SU-DHL-6 (cell line): ENCODE measurements at regions not wholly inside any gene's neighbourhood (a gene's known extent, or its start where the extent isn't known, plus 50 kb on each side); places are given as distances from the start of the nearest gene placed in this dataset.

Source experiments
- H2AFZ ChIP-seq: fragments of 200-600 bp; sonication (generic); 2 replicates; pipeline ENCODE4 v1.6.1; 2014; ENCODE audit warnings: low read depth, mild to moderate bottlenecking, moderate library complexity, mixed read lengths, antibody characterized with exemption, low read length; ENCODE audit not compliant: severe bottlenecking
- H3F3A ChIP-seq: fragments of 200-600 bp; shearing (Covaris generic); 2 replicates; pipeline ENCODE4 v1.6.0; 2016; ENCODE audit warnings: antibody characterized with exemption, mild to moderate bottlenecking; ENCODE audit not compliant: insufficient read depth
- H3K27ac ChIP-seq: fragments of 200-600 bp; sonication (generic); 2 replicates; pipeline ENCODE4 v1.5.1; 2016; ENCODE audit warnings: low read depth, mild to moderate bottlenecking, low read length, moderate library complexity, mixed read lengths
- H3K27me3 ChIP-seq: fragments of 200-600 bp; sonication (generic), shearing (Covaris generic); 2 replicates; pipeline ENCODE4 v1.6.0; 2014; ENCODE audit warnings: mild to moderate bottlenecking, low read length
- H3K36me3 ChIP-seq: fragments of 200-600 bp; sonication (generic); 2 replicates; pipeline ENCODE4 v1.6.1; 2014; ENCODE audit warnings: mild to moderate bottlenecking, low read length, mixed read lengths
- H3K4me2 ChIP-seq: fragments of 300-600, 200-600 bp; shearing (Covaris generic), sonication (generic); 2 replicates; pipeline ENCODE4 v1.6.0; 2014; ENCODE audit warnings: low read length, low read depth, mild to moderate bottlenecking; ENCODE audit not compliant: poor library complexity, severe bottlenecking
- H3K4me3 ChIP-seq: fragments of 200-600 bp; sonication (generic); 2 replicates; pipeline ENCODE4 v1.5.1; 2014; ENCODE audit warnings: antibody characterized with exemption, low read length, mild to moderate bottlenecking, mixed read lengths; ENCODE audit not compliant: insufficient read depth, poor library complexity, severe bottlenecking
- H3K79me2 ChIP-seq: fragments of 200-600 bp; sonication (generic); 2 replicates; pipeline ENCODE4 v1.6.1; 2014; ENCODE audit warnings: mild to moderate bottlenecking, low read length, moderate library complexity; ENCODE audit not compliant: insufficient read depth
- H3K9ac ChIP-seq: fragments of 200-600 bp; sonication (generic); 2 replicates; pipeline ENCODE4 v1.7.0; 2014; ENCODE audit warnings: mild to moderate bottlenecking, low read length
- H3K9me2 ChIP-seq: fragments of 200-600 bp; sonication (generic); replicated peaks from 2 replicates; pipeline ENCODE4 v1.6.1; 2014; ENCODE audit warnings: low read length; ENCODE audit not compliant: insufficient read depth
- H3K9me3 ChIP-seq: fragments of 200-600 bp; sonication (generic); 2 replicates; pipeline ENCODE4 v1.6.1; 2014; ENCODE audit warnings: low read length, mixed read lengths; ENCODE audit not compliant: insufficient read depth
- H4K20me1 ChIP-seq: fragments of 200-600 bp; sonication (generic); 2 replicates; pipeline ENCODE4 v1.6.1; 2014; ENCODE audit warnings: low read depth, mild to moderate bottlenecking, antibody characterized with exemption, low read length, moderate library complexity, mixed read lengths
- EZH2phosphoT487 ChIP-seq: fragments of 200-600 bp; sonication (generic), shearing (Covaris generic); conservative IDR thresholded peaks from 2 replicates; pipeline ENCODE4 v1.6.1; 2018; ENCODE audit warnings: mild to moderate bottlenecking, antibody characterized with exemption, low read length, moderate library complexity, mixed read lengths
- TF ChIP-seq, protein P1 (sequence below): fragments of 200-600 bp; sonication (generic); IDR thresholded peaks from one replicate; pipeline ENCODE4 v1.5.1; 2017; ENCODE audit warnings: antibody characterized with exemption, mild to moderate bottlenecking, low read length, moderate library complexity; ENCODE audit not compliant: insufficient read depth, poor library complexity, severe bottlenecking

GRCh38 chr19:31096935-31097545 lies 252.2 kb downstream of the TSHZ3 start:
- no peaks in the 10 kb centered on the region for H3K36me3 ChIP-seq
- H3F3A ChIP-seq: no peaks in the 10 kb centered on the region
- H3K27ac ChIP-seq: no peak overlapping the region
- no peak overlapping the region for H3K4me2 ChIP-seq
- no peaks in the 10 kb centered on the region for H3K9me3 ChIP-seq
- H3K27me3 ChIP-seq: no peaks in the 10 kb centered on the region
- TF ChIP-seq EZH2phosphoT487: no peak
- TF ChIP-seq, protein P1, sequence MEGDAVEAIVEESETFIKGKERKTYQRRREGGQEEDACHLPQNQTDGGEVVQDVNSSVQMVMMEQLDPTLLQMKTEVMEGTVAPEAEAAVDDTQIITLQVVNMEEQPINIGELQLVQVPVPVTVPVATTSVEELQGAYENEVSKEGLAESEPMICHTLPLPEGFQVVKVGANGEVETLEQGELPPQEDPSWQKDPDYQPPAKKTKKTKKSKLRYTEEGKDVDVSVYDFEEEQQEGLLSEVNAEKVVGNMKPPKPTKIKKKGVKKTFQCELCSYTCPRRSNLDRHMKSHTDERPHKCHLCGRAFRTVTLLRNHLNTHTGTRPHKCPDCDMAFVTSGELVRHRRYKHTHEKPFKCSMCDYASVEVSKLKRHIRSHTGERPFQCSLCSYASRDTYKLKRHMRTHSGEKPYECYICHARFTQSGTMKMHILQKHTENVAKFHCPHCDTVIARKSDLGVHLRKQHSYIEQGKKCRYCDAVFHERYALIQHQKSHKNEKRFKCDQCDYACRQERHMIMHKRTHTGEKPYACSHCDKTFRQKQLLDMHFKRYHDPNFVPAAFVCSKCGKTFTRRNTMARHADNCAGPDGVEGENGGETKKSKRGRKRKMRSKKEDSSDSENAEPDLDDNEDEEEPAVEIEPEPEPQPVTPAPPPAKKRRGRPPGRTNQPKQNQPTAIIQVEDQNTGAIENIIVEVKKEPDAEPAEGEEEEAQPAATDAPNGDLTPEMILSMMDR: no peak
- H3K9me2 ChIP-seq: no peaks in the 10 kb centered on the region
- no peak overlapping the region for H3K9ac ChIP-seq
- H3K79me2 ChIP-seq: no peaks in the 10 kb centered on the region
- H2AFZ ChIP-seq: no peak overlapping the region
- no peaks in the 10 kb centered on the region for H4K20me1 ChIP-seq
- H3K4me3 ChIP-seq: no peak overlapping the region

GRCh38 chr19:31096062-31096830 lies 253.0 kb downstream of the TSHZ3 start:
- Histone ChIP-seq H2AFZ (no peak overlapping the region), H3K27ac (no peak overlapping the region)

GRCh38 chr19:31095100-31095804 lies 254.0 kb downstream of the TSHZ3 start:
- H3K36me3 ChIP-seq: no peaks in the 10 kb centered on the region
- no peak overlapping the region for H3K9ac ChIP-seq
- no peak overlapping the region for H2AFZ ChIP-seq
- H3K27ac ChIP-seq: no peak overlapping the region
- no peaks in the 10 kb centered on the region for H4K20me1 ChIP-seq
- no peaks in the 10 kb centered on the region for H3K9me2 ChIP-seq
- H3K79me2 ChIP-seq: no peaks in the 10 kb centered on the region
- TF ChIP-seq, protein P1: no peak
- no peak for TF ChIP-seq EZH2phosphoT487
- no peaks in the 10 kb centered on the region for H3K27me3 ChIP-seq
- no peaks in the 10 kb centered on the region for H3F3A ChIP-seq
- no peak overlapping the region for H3K4me2 ChIP-seq
- H3K9me3 ChIP-seq: no peaks in the 10 kb centered on the region
- no peak overlapping the region for H3K4me3 ChIP-seq

More at GRCh38 chr19:31096062-31096830, 253.0 kb downstream of the TSHZ3 start:
- no peak overlapping the region for H3K4me3 ChIP-seq
- H3K36me3 ChIP-seq: no peaks in the 10 kb centered on the region
- H3F3A ChIP-seq: no peaks in the 10 kb centered on the region
- H4K20me1 ChIP-seq: no peaks in the 10 kb centered on the region
- no peaks in the 10 kb centered on the region for H3K9me2 ChIP-seq
- H3K4me2 ChIP-seq: no peak overlapping the region
- no peak overlapping the region for H3K9ac ChIP-seq
- no peaks in the 10 kb centered on the region for H3K27me3 ChIP-seq
- TF ChIP-seq EZH2phosphoT487: no peak
- TF ChIP-seq, protein P1: no peak
- H3K9me3 ChIP-seq: no peaks in the 10 kb centered on the region
- no peaks in the 10 kb centered on the region for H3K79me2 ChIP-seq
